ENCODE measurements at regions not wholly inside any gene's neighbourhood (a gene's known extent, or its start where the extent isn't known, plus 50 kb on each side); places are given as distances from the start of the nearest gene placed in this dataset.

GRCh38 chr9:86772635-86772993 is 174.7 kb downstream of the GAS1 start:
- Histone ChIP-seq H3K23ac (ENCODE audit: low read depth, low read length) (no peak overlapping the region), H4K5ac (ENCODE audit: low read depth, low read length) (no peak overlapping the region), H3K14ac (replicated peaks; ENCODE audit: low read depth, low read length) (no peak overlapping the region), H3K4me2 (ENCODE audit: low read depth, low read length) (no peak overlapping the region), H2AK9ac (replicated peaks; ENCODE audit: low read depth, low read length, poor library complexity) (no peak overlapping the region), H3K4ac (ENCODE audit: low read depth, low read length) (no peak overlapping the region), H2AFZ (replicated peaks; ENCODE audit: low read length, poor library complexity) (no peak overlapping the region), H4K91ac (ENCODE audit: insufficient read depth, low read depth, low read length) (no peak overlapping the region), H3K36me3 (ENCODE audit: control insufficient read depth, insufficient read depth, low read length) (no peaks in the 10 kb centered on the region), H3K27ac (ENCODE audit: insufficient read depth, low read length) (no peak overlapping the region), H2BK20ac (ENCODE audit: low read depth, low read length) (no peak overlapping the region), H4K8ac (ENCODE audit: low read depth in 2 of 2, low read length in 2 of 2) (no peak overlapping the region), H3K9me3 (ENCODE audit: control insufficient read depth, insufficient read depth, low read length) (0 out of 2 replicates have a peak, but pooled peaks cover 2% of the 10 kb centered on the region), H3K9me1 (ENCODE audit: insufficient read depth, low read length) (no peaks in the 10 kb centered on the region), H3K4me1 (ENCODE audit: control insufficient read depth, insufficient read depth, low read length) (no peaks in the 10 kb centered on the region), H3K18ac (ENCODE audit: low read depth, low read length) (no peak overlapping the region), H3K4me3 (ENCODE audit: insufficient read depth, low read depth, low read length) (no peak overlapping the region), H2BK120ac (ENCODE audit: low read depth, low read length) (no peak overlapping the region), H3K27me3 (ENCODE audit: control insufficient read depth, insufficient read depth, low read length) (no peaks in the 10 kb centered on the region; the same call in 1 of the 2 replicates), H2BK15ac (ENCODE audit: low read depth, low read length) (no peak overlapping the region), H2BK5ac (ENCODE audit: low read depth, low read length, poor library complexity, severe bottlenecking) (no peak overlapping the region), H4K20me1 (ENCODE audit: insufficient read depth, low read length) (no peaks in the 10 kb centered on the region), H2AK5ac (ENCODE audit: low read depth, low read length) (no peak overlapping the region), H3K9ac (ENCODE audit: low read depth, low read length) (no peak overlapping the region), H3K79me1 (ENCODE audit: low read depth in 1 of 2, low read length in 2 of 2) (no peaks in the 10 kb centered on the region), H3K56ac (ENCODE audit: extremely low read depth, insufficient read depth, low read length) (no peak overlapping the region)
- no peak for DNase-seq
- ChIA-PET CTCF (no interaction called here), POLR2A (ENCODE audit: unreplicated experiment) (no interaction called here)
- dilution Hi-C loops (cut with HindIII; ENCODE audit: low sequenced_read_pairs, unreplicated experiment), result no loop called here
- no peak for ATAC-seq (ENCODE audit: low read depth)
- BruUV-seq (replicated peaks), result no TSS peak
- intact Hi-C loops (cut with micrococcal nuclease), result no loop called here
- no CpG with 5 or more reads among the region's 4 CpGs for WGBS, 2 experiments (ENCODE audit: extremely low coverage in 2 of 2, insufficient read length in 1 of 2)
- in situ Hi-C loops (cut with MboI; ENCODE audit: low sequenced_read_pairs), result no loop called here
- no peak for TF ChIP-seq FOS (IDR thresholded peaks at IDR 0.05; ENCODE audit: low read depth, low read length)
